ENCODE measurements at regions not wholly inside any gene's neighbourhood (a gene's known extent, or its start where the extent isn't known, plus 50 kb on each side); places are given as distances from the start of the nearest gene placed in this dataset.

DNA sequence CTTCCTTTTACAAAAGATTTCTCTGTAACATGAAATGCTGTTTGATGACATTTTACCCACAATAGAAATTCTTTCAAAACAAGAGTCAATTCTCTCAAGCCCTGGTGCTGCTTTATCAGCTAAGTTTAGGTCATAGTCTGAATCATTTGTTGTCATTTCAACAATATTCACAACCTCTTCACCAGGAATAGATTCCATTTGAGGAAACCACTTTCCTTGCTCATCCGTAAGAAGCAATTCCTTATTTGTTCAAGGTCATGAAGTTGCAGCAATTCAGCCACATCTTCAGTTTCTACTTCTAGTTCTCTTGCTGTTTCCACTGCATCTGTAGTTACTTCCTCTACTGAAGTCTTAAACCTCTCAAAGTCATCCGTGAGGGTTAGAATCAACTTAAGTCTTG, 315.3 kb downstream of the TYW1 start:
- TF ChIP-seq, protein P1, sequence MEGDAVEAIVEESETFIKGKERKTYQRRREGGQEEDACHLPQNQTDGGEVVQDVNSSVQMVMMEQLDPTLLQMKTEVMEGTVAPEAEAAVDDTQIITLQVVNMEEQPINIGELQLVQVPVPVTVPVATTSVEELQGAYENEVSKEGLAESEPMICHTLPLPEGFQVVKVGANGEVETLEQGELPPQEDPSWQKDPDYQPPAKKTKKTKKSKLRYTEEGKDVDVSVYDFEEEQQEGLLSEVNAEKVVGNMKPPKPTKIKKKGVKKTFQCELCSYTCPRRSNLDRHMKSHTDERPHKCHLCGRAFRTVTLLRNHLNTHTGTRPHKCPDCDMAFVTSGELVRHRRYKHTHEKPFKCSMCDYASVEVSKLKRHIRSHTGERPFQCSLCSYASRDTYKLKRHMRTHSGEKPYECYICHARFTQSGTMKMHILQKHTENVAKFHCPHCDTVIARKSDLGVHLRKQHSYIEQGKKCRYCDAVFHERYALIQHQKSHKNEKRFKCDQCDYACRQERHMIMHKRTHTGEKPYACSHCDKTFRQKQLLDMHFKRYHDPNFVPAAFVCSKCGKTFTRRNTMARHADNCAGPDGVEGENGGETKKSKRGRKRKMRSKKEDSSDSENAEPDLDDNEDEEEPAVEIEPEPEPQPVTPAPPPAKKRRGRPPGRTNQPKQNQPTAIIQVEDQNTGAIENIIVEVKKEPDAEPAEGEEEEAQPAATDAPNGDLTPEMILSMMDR (IDR thresholded peaks at IDR 0.05), result no peak
- TF ChIP-seq POLR2A (IDR thresholded peaks at IDR 0.05), result no peak

Measured in ovary (tissue), 3 donors.